Cerebellar cortex (tissue), 1 donor: ENCODE measurements at regions not wholly inside any gene's neighbourhood (a gene's known extent, or its start where the extent isn't known, plus 50 kb on each side); places are given as distances from the start of the nearest gene placed in this dataset.
"Not testable (repeated sequence)": the region's sequence is repeated elsewhere in the genome, so short reads cannot be mapped to it uniquely, and the experiment has no call there.

Source experiments
- DNase-seq: peaks from one replicate; pipeline ENCODE4 v3.0.0-alpha.2; 2015; ENCODE audit warnings: low spot score

GRCh38 chr2:145906354-145906753 is 1386.4 kb upstream of the ZEB2 start:
- DNase-seq, result no peak

GRCh38 chr2:145905371-145905770 is 1385.5 kb upstream of the ZEB2 start:
- no peak for DNase-seq

- no peak for DNase-seq
These were observed 1377.2 kb upstream of the ZEB2 start for GRCh38 chr2:145897151-145897550.

- DNase-seq, result no peak
These were observed 1368.0 kb upstream of the ZEB2 start for GRCh38 chr2:145887915-145888314.

- not testable (repeated sequence) for DNase-seq
These were observed 1361.1 kb upstream of the ZEB2 start for GRCh38 chr2:145880997-145881396.

GRCh38 chr2:145875016-145875415 is 1355.1 kb upstream of the ZEB2 start:
- no peak for DNase-seq

- DNase-seq, result no peak
These were observed 1354.5 kb upstream of the ZEB2 start for GRCh38 chr2:145874466-145874865.

GRCh38 chr2:145864501-145864900 is 1344.6 kb upstream of the ZEB2 start:
- no peak for DNase-seq

- no peak for DNase-seq
These were observed 1342.0 kb upstream of the ZEB2 start for GRCh38 chr2:145861940-145862339.

- no peak for DNase-seq
These were observed 1340.2 kb upstream of the ZEB2 start for GRCh38 chr2:145860083-145860482.

GRCh38 chr2:145855142-145855541 is 1335.2 kb upstream of the ZEB2 start:
- DNase-seq, result no peak

- DNase-seq, result no peak
These were observed 1334.3 kb upstream of the ZEB2 start for GRCh38 chr2:145854039-145854755.

- DNase-seq, result no peak
These were observed 1331.8 kb upstream of the ZEB2 start for GRCh38 chr2:145851730-145852129.

- DNase-seq, result no peak
These were observed 1329.5 kb upstream of the ZEB2 start for GRCh38 chr2:145849466-145849865.

GRCh38 chr2:145846982-145847381 is 1327.1 kb upstream of the ZEB2 start:
- DNase-seq, result no peak

- DNase-seq, result no peak
These were observed 1326.0 kb upstream of the ZEB2 start for GRCh38 chr2:145845923-145846322.

- DNase-seq, result no peak
These were observed 1325.4 kb upstream of the ZEB2 start for GRCh38 chr2:145845207-145845894.

- no peak for DNase-seq
These were observed 1322.1 kb upstream of the ZEB2 start for GRCh38 chr2:145841973-145842372.

- DNase-seq, result no peak
These were observed 1317.1 kb upstream of the ZEB2 start for GRCh38 chr2:145836986-145837385.

GRCh38 chr2:145835665-145836064 is 1315.7 kb upstream of the ZEB2 start:
- no peak for DNase-seq

GRCh38 chr2:145832681-145833080 is 1312.8 kb upstream of the ZEB2 start:
- DNase-seq, result no peak

GRCh38 chr2:145829931-145830330 is 1310.0 kb upstream of the ZEB2 start:
- DNase-seq, result no peak

- DNase-seq, result no peak
These were observed 1307.3 kb upstream of the ZEB2 start for GRCh38 chr2:145827235-145827634.

GRCh38 chr2:145824384-145824783 is 1304.5 kb upstream of the ZEB2 start:
- DNase-seq, result no peak
